ENCODE measurements at regions not wholly inside any gene's neighbourhood (a gene's known extent, or its start where the extent isn't known, plus 50 kb on each side); places are given as distances from the start of the nearest gene placed in this dataset.

DNA sequence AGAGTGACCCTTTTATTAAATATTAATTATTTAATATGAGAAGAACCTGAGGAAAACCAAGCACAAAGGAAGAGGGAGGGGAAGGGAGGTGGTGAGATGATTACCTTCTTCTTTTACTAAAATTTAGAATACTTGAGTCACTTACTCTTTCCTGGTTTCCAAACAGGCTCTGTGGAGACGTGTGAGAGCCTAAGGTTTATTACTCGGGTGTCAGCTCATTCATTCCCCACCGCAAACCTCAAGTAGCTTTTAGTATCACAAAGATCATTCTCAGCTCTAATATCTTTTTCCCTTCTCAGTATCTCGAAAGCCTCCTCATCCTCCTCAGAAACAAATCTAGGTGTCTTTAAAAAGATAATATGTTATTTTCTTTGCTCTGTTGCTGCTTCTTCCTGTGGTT lies 497.2 kb upstream of the JARID2 start:
- no peaks in the 10 kb centered on the region for H3K4me1 ChIP-seq (ENCODE audit: insufficient read depth)
- no peaks in the 10 kb centered on the region for H3K27me3 ChIP-seq
- H3K36me3 ChIP-seq, result no peaks in the 10 kb centered on the region
- H3K27ac ChIP-seq, result no peak overlapping the region
- H3K9me3 ChIP-seq, result no peaks in the 10 kb centered on the region
- 75 to 80% (median 75%) methylated on average over 4 of the region's 4 CpGs for WGBS, 3 donors
- intact Hi-C loops (cut with DNase I), result no loop called here
- DNase-seq, result no peak
- no peak overlapping the region for H3K4me3 ChIP-seq
- TF ChIP-seq EP300 (IDR thresholded peaks at IDR 0.05) (no peak), POLR2A (IDR thresholded peaks at IDR 0.05) (no peak)

DNA sequence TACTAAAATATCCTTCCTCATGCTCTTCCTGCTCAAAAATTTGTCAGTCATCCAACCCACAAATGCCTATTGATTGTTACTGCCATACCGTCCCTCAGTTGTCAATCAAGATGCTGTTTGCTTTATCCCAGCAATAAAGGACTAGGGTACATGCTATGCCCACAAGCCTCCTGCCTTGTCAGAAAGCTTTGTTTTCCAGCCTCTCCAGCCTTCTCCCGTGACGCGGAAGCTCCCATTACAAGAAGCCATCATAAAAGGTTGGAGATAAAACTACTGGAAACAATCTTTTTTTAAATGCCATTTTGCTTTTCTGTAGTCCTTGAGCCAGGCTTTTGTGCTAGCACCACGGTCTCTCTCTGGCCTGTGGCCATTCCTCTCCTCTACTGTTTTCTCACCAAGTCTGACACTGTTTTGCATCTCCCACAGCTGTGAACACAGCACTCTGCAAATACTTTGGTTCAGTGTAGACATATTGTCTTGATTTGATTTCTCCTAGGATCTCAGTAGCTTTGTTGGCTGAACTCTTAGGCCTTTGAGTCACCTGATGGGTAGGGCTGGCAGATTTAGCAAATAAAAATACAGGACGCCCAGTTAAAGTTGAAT lies 495.7 kb upstream of the JARID2 start:
- no peak for DNase-seq
- Histone ChIP-seq H3K36me3 (no peaks in the 10 kb centered on the region), H3K4me1 (ENCODE audit: insufficient read depth) (no peaks in the 10 kb centered on the region), H3K27me3 (no peaks in the 10 kb centered on the region), H3K9me3 (no peaks in the 10 kb centered on the region), H3K4me3 (no peak overlapping the region), H3K27ac (no peak overlapping the region)
- intact Hi-C loops (cut with DNase I), result no loop called here
- no peak for TF ChIP-seq POLR2A (IDR thresholded peaks at IDR 0.05)
- no peak for TF ChIP-seq EP300 (IDR thresholded peaks at IDR 0.05)
- TF ChIP-seq, protein P1, sequence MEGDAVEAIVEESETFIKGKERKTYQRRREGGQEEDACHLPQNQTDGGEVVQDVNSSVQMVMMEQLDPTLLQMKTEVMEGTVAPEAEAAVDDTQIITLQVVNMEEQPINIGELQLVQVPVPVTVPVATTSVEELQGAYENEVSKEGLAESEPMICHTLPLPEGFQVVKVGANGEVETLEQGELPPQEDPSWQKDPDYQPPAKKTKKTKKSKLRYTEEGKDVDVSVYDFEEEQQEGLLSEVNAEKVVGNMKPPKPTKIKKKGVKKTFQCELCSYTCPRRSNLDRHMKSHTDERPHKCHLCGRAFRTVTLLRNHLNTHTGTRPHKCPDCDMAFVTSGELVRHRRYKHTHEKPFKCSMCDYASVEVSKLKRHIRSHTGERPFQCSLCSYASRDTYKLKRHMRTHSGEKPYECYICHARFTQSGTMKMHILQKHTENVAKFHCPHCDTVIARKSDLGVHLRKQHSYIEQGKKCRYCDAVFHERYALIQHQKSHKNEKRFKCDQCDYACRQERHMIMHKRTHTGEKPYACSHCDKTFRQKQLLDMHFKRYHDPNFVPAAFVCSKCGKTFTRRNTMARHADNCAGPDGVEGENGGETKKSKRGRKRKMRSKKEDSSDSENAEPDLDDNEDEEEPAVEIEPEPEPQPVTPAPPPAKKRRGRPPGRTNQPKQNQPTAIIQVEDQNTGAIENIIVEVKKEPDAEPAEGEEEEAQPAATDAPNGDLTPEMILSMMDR (IDR thresholded peaks at IDR 0.05), result no peak
- WGBS, 3 donors, result 46 to 67% (median 52%) methylated on average over 6 of the region's 6 CpGs

DNA sequence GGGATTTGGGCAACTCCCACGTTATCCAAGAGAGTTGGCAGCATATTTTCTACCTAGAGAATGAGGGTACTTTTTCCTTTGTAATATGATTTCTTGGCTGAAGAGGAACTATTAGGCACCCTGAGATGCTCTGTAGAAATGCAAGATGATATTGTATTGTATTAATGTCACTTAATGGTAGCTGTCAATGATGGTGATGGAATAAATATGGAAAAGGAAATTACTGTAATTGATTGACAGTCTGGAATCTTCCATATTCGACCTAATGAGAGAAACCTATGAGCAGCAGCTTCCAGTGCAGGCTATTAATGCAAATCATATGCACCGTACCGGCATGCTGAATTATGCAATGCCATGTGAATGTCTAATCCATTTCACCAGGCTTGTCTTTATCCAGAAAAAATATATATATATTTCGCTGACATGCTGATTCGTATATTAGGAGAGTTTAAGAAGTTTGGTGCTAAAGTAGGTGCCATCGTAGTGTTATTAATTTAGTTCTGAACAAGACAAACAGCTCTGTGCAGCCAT lies 494.2 kb upstream of the JARID2 start:
- no peaks in the 10 kb centered on the region for H3K4me1 ChIP-seq (ENCODE audit: insufficient read depth)
- no peaks in the 10 kb centered on the region for H3K9me3 ChIP-seq
- TF ChIP-seq EP300 (IDR thresholded peaks at IDR 0.05) (no peak), POLR2A (IDR thresholded peaks at IDR 0.05) (no peak)
- TF ChIP-seq, protein P1 (IDR thresholded peaks at IDR 0.05), result no peak
- H3K4me3 ChIP-seq, result no peak overlapping the region
- no peaks in the 10 kb centered on the region for H3K27me3 ChIP-seq
- WGBS, 3 donors, result 77 to 85% (median 79%) methylated on average over 7 of the region's 7 CpGs
- H3K36me3 ChIP-seq, result no peaks in the 10 kb centered on the region
- no peak for DNase-seq
- no peak overlapping the region for H3K27ac ChIP-seq
- intact Hi-C loops (cut with DNase I), result no loop called here

DNA sequence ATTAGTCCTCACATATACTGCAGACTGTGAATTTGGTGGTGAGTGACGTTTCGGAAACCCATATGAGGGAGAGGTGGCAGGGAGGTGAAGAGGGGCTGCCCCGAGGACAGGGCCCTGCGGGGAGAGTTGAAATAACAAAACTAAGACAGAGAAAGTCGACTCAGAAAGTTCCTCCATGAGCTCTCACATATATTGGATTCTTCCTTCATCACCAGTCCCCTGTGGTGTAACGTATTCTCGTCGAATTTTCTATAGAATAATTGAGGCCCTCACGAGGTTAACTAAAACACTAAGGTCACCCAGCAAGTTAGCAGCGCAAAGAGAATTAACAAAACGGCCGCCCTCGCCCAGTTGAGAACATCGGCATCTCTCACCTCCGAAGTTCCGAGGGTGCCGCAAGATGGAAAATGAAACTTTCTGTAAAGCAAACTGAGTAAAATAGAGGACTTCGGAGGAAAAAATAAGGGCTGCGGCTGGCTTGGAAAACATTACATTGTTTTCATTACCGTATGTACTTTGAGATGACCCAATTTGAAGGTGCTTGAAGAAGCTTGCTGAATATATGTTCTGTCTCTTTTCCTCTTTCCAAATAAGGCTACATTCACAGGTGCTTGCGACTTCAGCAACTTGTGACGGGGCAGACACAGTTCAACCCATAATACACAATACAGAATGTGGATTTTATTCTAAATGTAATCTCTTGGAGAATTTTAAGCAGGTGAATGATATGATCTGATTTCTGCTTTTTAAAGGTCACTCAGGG lies 490.9 kb upstream of the JARID2 start:
- H3K27me3 ChIP-seq, result no peaks in the 10 kb centered on the region
- DNase-seq, result no peak
- no peak overlapping the region for H3K4me3 ChIP-seq
- intact Hi-C loops (cut with DNase I), result no loop called here
- no peaks in the 10 kb centered on the region for H3K4me1 ChIP-seq (ENCODE audit: insufficient read depth)
- H3K36me3 ChIP-seq, result no peaks in the 10 kb centered on the region
- no peaks in the 10 kb centered on the region for H3K9me3 ChIP-seq
- 91 to 95% (median 92%) methylated on average over 22 of the region's 22 CpGs for WGBS, 3 donors
- no peak overlapping the region for H3K27ac ChIP-seq
- TF ChIP-seq POLR2A (IDR thresholded peaks at IDR 0.05), result no peak
- TF ChIP-seq EP300 (IDR thresholded peaks at IDR 0.05), result no peak
- TF ChIP-seq, protein P1 (IDR thresholded peaks at IDR 0.05), result no peak

DNA sequence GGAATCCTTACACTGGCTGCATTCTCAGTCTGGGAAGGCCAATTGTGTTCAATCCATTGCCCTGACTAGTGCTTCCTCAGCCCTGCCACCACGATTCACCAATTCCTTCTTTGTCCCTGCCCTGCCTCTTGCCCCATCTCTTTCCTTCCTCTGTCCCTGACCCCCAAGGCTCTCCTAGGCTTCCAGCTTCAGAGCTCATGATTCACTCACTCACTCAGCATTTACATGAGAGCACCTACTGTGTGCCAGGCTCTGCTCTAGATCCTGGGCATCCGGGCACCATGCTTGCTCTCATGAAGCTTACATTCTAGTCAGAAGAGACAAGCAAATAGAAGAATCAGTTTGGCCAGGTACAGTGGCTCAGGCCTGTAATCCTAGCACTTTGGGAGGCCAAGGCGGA lies 489.5 kb upstream of the JARID2 start:
- Histone ChIP-seq H3K4me3 (no peak overlapping the region), H3K27me3 (no peaks in the 10 kb centered on the region), H3K36me3 (no peaks in the 10 kb centered on the region), H3K27ac (no peak overlapping the region), H3K9me3 (no peaks in the 10 kb centered on the region), H3K4me1 (ENCODE audit: insufficient read depth) (no peaks in the 10 kb centered on the region)
- no peak for TF ChIP-seq POLR2A (IDR thresholded peaks at IDR 0.05)
- no peak for TF ChIP-seq EP300 (IDR thresholded peaks at IDR 0.05)
- TF ChIP-seq, protein P1 (IDR thresholded peaks at IDR 0.05), result no peak
- intact Hi-C loops (cut with DNase I), result no loop called here
- WGBS, 3 donors, result 94 to 99% (median 98%) methylated on average over 3 of the region's 3 CpGs
- no peak for DNase-seq
